ENCODE measurements at regions not wholly inside any gene's neighbourhood (a gene's known extent, or its start where the extent isn't known, plus 50 kb on each side); places are given as distances from the start of the nearest gene placed in this dataset.

- Histone ChIP-seq H2BK5ac (ENCODE audit: insufficient read length, low read length) (no peak overlapping the region), H2BK15ac (ENCODE audit: low read depth, low read length) (no peak overlapping the region), H3K27me3 (ENCODE audit: insufficient read depth, low read length) (no peaks in the 10 kb centered on the region), H4K8ac (replicated peaks; ENCODE audit: insufficient read length, low read depth, low read length) (no peak overlapping the region), H2BK120ac (ENCODE audit: low read depth, low read length, poor library complexity, severe bottlenecking) (no peak overlapping the region), H4K5ac (ENCODE audit: insufficient read length, low read depth, low read length) (no peak overlapping the region), H2BK20ac (ENCODE audit: low read depth, low read length, poor library complexity, severe bottlenecking) (no peak overlapping the region), H3K23me2 (ENCODE audit: insufficient read length, low read depth, low read length, poor library complexity, severe bottlenecking) (no peaks in the 10 kb centered on the region), H2AK5ac (ENCODE audit: insufficient read length, low read length) (no peak overlapping the region), H3T11ph (ENCODE audit: low read length) (no peak overlapping the region), H3K79me1 (ENCODE audit: insufficient read depth, low read depth, low read length, poor library complexity, severe bottlenecking) (no peaks in the 10 kb centered on the region), H3K14ac (ENCODE audit: insufficient read depth, low read length) (no peak overlapping the region), H3K23ac (ENCODE audit: insufficient read length, low read depth, low read length) (no peak overlapping the region), H3K18ac (ENCODE audit: insufficient read length, low read depth, low read length) (no peak overlapping the region), H3K4me1 (ENCODE audit: insufficient read depth, low read length) (no peaks in the 10 kb centered on the region; the same call in 1 of the 2 replicates), H4K91ac (ENCODE audit: insufficient read length, low read depth, low read length) (no peak overlapping the region), H4K20me1 (ENCODE audit: control insufficient read depth, insufficient read depth, insufficient read length) (no peaks in the 10 kb centered on the region), H3K4me2 (ENCODE audit: insufficient read depth, insufficient read length, low read length) (no peak overlapping the region), H2BK12ac (ENCODE audit: insufficient read length, low read depth, low read length) (no peak overlapping the region), H3K4ac (ENCODE audit: low read depth, low read length) (no peak overlapping the region), H3K56ac (ENCODE audit: insufficient read length, low read depth, low read length) (no peak overlapping the region), H3K27ac (ENCODE audit: insufficient read length, low read depth, low read length) (no peak overlapping the region), H3K79me2 (ENCODE audit: insufficient read depth, low read length) (no peaks in the 10 kb centered on the region), H3K9ac (ENCODE audit: extremely low read depth, insufficient read length, low read length) (no peak overlapping the region), H2AFZ (ENCODE audit: low read length) (no peak overlapping the region), H3K9me3 (ENCODE audit: control insufficient read depth, low read depth, low read length) (no peaks in the 10 kb centered on the region)
- peaks cover 0 to 3% of the 10 kb centered on the region in 2 experiments; a peak in 2 of 5 replicates for H3K9me3 Mint-ChIP-seq
- H3K36me3 Mint-ChIP-seq (ENCODE audit: insufficient read depth in 1 of 3, low read depth in 3 of 3) = no peaks in the 10 kb centered on the region
- no peak for TF ChIP-seq CTCF (conservative IDR thresholded peaks at IDR 0.05)
- WGBS (ENCODE audit: extremely low coverage, insufficient read length, low lambda C conversion rate) = no CpG with 5 or more reads among the region's 2 CpGs
- H3K27ac Mint-ChIP-seq = no peak overlapping the region
- no peak overlapping the region for H3K4me3 Mint-ChIP-seq
- DNase-seq = no peak
- peaks cover 3 to 6% of the 10 kb centered on the region in 2 experiments for H3K4me1 Mint-ChIP-seq
- peaks cover 7% of the 10 kb centered on the region for H3K27me3 Mint-ChIP-seq (ENCODE audit: low read depth)
These were observed 393.0 kb downstream of the MED10 start for GRCh38 chr5:5985332-5985731.
